ENCODE measurements at regions not wholly inside any gene's neighbourhood (a gene's known extent, or its start where the extent isn't known, plus 50 kb on each side); places are given as distances from the start of the nearest gene placed in this dataset.
"Not testable (repeated sequence)": the region's sequence is repeated elsewhere in the genome, so short reads cannot be mapped to it uniquely, and the experiment has no call there.

DNA sequence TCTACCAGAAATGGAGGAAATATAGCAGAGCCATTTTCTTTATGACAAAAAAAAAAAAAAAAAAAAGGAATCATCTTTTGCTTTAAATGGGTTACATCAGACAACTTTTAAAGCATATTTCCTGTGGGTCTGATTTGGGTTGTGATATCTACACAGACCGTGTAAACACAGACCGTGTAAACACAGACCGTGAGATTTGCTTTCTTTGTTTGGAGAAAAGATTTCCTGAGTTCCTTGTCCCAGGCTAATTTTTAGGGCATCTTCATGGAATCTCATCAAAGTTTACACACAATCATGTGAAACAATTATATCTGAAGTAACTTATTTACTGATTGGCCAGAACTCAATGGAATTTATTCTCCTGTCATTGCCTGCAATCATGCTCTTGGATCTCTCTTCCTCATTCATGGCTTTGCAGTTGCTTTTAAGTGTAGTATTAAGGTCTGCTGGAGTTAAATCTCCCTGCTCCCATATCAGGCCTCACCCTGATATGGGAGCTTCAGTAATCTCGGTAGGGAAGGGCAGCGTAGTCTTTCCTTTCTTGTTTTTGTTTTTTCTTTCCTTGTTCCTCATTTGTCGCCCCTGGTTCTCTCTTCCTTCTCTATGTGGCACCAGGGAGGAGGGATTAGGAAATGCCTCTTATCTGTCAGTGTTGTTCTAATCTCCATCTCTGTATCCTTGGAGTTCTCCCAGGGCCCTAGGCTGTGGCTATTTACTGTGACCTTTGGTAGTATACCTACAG, 248.6 kb upstream of the JADE1 start:
- no peak for DNase-seq

DNA sequence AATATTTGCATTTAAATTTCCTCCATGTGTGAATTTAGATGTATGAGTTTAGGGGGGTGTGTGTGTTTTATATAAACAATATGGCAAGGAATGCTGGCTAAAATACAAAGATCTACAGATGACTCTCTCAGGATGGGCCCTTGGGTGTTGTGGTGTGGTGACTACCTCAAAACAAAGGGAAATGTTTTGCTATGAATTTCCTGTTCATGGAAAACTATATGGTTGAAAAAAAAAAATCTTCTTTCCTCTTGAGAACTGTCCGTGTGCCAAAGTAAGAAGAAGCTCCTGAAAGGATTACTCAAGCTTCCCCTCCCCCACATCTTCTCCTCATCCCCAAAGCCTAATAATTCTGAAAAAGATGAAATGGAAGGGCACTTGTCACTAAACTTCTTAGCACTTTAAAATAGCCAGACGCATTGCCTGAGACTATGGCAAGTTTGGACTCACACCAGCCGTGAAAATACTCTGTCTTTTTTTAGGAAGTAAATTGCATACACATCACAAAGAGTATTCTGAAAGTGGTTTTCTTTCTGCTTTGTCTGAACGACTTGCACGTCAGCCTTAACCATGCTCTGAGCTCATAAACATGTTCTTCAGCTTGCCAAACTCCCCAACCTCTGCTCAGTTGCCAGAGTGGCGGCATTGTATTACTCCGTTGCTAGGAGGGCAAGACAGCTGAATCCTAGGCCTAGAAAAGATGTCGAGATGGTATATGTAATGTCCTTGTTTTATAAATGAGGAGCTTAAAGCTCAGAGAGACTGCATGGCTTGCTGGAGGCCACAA, 250.4 kb upstream of the JADE1 start:
- DNase-seq: no peak

- DNase-seq: no peak
Observed at GRCh38 chr4:128556756-128557155, 252.7 kb upstream of the JADE1 start.

GRCh38 chr4:128553686-128554515, 255.6 kb upstream of the JADE1 start:
- no peak for DNase-seq

DNA sequence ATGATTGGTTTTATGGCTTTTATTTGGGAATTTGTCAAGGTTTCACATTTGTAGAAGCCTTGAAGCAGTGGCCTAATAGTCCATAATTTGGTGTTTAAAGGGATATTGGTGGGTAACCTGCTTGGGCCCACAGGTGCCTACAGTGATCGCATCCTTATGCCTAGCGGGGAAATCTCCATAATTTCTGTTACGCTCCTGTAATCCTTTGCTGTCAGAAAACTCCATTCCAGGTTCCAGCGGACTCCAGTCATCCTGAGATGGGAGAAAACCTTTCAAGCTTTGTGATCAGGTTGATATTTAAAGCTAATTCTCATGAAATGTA, 257.0 kb upstream of the JADE1 start:
- DNase-seq: no peak

GRCh38 chr4:128551280-128551679, 258.2 kb upstream of the JADE1 start:
- no peak for DNase-seq

DNA sequence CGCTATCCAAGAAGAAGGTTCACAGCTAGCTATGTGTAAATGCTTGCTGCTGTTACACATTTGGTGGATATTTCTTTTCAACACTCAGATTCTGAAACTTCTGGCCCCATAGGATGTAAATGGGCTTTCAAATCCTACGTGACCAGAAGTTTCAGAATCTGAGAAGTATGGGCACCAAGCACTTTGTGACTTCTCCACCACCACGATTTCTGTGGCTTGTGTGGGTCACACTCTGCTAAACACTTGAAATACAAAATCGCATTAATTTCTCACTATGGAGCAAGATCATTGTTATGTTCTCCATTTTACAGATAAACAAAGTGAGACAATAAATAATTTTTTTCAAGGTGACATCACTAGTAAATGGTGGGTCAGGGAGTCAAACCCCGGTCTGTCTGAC, 259.4 kb upstream of the JADE1 start:
- DNase-seq: no peak

GRCh38 chr4:128549636-128550035, 259.9 kb upstream of the JADE1 start:
- no peak for DNase-seq

DNA sequence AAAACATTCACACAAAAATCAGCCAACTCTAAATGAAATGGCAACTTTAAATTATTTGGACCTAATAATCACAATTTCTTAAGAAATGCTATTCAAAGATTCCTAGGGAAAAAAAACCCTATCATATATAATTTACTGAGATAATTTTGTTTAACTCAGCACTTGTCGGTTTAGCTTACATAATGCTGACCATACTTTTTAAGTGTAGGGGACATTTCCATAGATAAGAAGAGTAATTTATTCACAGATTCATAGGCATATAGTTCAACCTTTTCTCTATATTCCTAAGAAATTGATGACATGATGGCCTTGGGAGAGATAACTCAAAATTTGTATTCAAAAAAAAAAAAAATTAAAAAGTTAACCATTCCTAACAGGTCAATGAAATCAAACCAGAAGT, 260.8 kb upstream of the PGRMC2 start:
- no peak for DNase-seq

GRCh38 chr4:128544272-128544671, 256.7 kb upstream of the PGRMC2 start:
- no peak for DNase-seq

- DNase-seq: no peak
Observed at GRCh38 chr4:128543696-128544095, 256.1 kb upstream of the PGRMC2 start.

DNA sequence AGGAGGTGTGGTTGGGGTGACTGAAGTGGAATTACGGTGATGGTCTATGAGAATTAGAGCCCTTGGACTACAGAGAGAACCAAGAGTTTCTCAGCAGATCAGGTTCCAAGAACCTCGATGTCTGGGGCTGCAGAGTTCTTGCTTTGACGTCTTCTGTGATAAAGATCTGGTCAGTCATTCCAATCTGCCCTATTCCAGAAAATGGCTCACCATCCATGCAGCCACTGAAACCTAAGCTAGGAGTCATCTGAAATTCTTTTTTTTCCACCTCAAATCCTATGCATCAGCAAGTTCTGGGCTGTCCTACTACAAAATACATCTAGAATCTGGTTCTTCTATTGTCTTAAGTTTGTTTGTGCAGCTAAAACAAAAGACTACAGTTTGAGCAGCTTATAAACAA, 254.4 kb upstream of the PGRMC2 start:
- DNase-seq: no peak

DNA sequence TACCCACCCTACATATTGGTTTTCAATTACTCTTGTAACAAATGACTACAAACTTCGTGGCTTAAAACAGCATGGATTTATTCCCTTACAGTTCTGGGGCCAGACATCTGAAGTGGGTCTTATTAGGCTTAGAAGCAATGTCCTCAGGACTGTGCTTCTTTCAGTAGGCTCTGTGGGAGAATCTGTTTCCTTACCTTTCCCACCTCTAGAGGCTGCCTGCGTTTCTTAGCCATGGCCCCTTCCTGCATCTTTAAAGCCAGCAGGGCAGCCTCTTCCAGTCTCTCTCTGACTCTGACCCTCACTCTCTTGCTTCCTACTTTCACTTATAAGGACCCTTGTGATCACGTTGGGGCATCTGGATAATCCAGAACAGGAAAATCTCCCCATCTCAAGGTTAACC, 252.5 kb upstream of the PGRMC2 start:
- no peak for DNase-seq

GRCh38 chr4:128538111-128538882, 250.7 kb upstream of the PGRMC2 start:
- DNase-seq: no peak

DNA sequence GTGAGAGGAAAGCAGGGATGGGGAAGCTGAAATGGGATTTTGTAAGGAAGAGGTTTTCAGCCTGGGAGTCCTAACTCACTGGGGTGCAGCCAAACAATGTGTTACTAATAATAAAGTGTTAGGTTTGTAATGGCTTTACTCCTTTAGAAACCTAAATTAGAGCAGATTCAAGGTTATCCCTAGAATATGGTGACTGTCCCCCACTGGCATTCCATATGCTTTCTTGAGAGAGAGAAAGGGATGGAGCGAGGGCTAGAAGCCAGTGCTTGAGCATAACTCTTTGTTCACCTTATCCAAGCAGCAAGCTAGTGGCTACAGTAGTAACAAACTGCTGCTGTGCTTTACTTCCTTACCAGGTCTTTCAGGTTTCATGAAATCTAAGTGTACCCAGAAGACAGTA, 249.1 kb upstream of the PGRMC2 start:
- no peak for DNase-seq

- DNase-seq: not testable (repeated sequence)
Observed at GRCh38 chr4:128535510-128535909, 247.9 kb upstream of the PGRMC2 start.

DNA sequence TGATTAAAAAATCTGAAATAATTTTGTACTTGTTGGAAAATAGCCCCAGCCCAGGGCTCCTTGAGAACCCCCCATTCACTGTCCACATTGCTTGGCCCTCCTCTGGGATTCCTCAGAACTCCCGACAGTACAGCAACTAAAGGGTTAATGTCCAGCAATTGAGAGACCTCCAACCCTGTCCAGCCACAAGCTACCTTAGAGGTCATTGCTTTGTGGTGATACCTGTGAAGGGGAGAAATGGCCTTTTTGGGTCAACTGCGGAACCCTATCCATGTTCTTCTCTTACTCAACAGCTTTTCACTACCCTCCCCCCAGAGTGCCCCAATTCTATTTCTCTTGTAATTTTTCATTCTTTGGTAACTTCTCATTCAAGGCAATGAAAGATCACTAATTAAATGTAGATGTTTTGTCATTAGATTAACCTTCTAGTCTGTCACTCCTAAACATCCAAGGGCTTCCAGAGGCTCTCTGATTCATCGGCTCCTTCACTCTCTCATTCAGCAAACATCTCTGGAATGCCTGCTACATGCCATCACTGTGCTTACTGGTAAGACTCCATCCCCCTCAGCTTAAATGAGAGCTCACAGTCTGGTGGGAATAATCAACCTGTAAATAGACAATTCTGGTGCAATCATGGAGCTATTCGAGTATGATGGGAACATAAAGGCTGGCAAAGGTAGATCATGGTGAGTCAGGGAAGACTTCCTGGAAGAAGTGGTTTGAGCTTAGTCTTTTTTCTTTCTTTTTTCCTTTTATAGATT, 241.4 kb upstream of the PGRMC2 start:
- DNase-seq: no peak

GRCh38 chr4:128527946-128528576, 240.4 kb upstream of the PGRMC2 start:
- DNase-seq: no peak

GRCh38 chr4:128527351-128527750, 239.7 kb upstream of the PGRMC2 start:
- DNase-seq: no peak

- no peak for DNase-seq
Observed at GRCh38 chr4:128525992-128526630, 238.5 kb upstream of the PGRMC2 start.

- DNase-seq: no peak
Observed at GRCh38 chr4:128525387-128525786, 237.8 kb upstream of the PGRMC2 start.
